HepG2 (cell line): ENCODE measurements at regions not wholly inside any gene's neighbourhood (a gene's known extent, or its start where the extent isn't known, plus 50 kb on each side); places are given as distances from the start of the nearest gene placed in this dataset.

Experiments used
- ASH2L ChIP-seq: fragments of 300-600, 200-600 bp; sonication (generic); IDR thresholded peaks from 2 replicates; pipeline ENCODE4 v1.7.0; 2017; ENCODE audit warnings: low read depth, mild to moderate bottlenecking, moderate library complexity, mixed read lengths, low read length; ENCODE audit not compliant: insufficient read length
- EP300 ChIP-seq, 3 experiments: sonication (generic) in 1 of 3; formaldehyde crosslinking in 1 of 3; IDR thresholded peaks; 2 replicates each; pipeline versions ENCODE4 v1.5.1 to v1.6.1; 2011 to 2020; ENCODE audit warnings: low read depth in 2 of 3, low read length in 2 of 3, borderline replicate concordance in 1 of 3, improper control_type of control experiment in 1 of 3, mild to moderate bottlenecking in 1 of 3, missing genetic modification reagents in 1 of 3, moderate library complexity in 1 of 3
- EZH2 ChIP-seq: conservative IDR thresholded peaks from 2 replicates; pipeline ENCODE4 v1.6.1; 2012; ENCODE audit warnings: mild to moderate bottlenecking, low read depth, low read length, moderate library complexity
- MTF2 ChIP-seq: sonication (generic); formaldehyde crosslinking; IDR thresholded peaks from 2 replicates; pipeline ENCODE4 v1.5.0; 2020; ENCODE audit warnings: missing genetic modification reagents, borderline replicate concordance
- MXI1 ChIP-seq: IDR thresholded peaks from 3 replicates; pipeline ENCODE4 v1.6.1; 2012; ENCODE audit warnings: low read depth, low read length, inconsistent platforms, borderline replicate concordance
- TF ChIP-seq, protein P1 (sequence below), 2 experiments: fragments of 450-650 bp in 1 of 2; sonication (generic) in 1 of 2; formaldehyde crosslinking; IDR thresholded peaks; 2 replicates each; pipeline versions ENCODE4 v1.5.0 to v1.8.0; 2020 to 2022; ENCODE audit warnings: mild to moderate bottlenecking in 1 of 2, missing genetic modification reagents in 1 of 2
- TF ChIP-seq, protein P2 (sequence below), 2 experiments: sonication (generic) in 1 of 2; formaldehyde crosslinking in 1 of 2; IDR thresholded peaks; 2 replicates each; pipeline versions ENCODE4 v1.4.0 to v1.6.1; 2018 to 2020; ENCODE audit warnings: missing genetic modification reagents in 2 of 2, borderline replicate concordance in 1 of 2, low read depth in 1 of 2, mild to moderate bottlenecking in 1 of 2, missing biosample characterization in 1 of 2

DNA sequence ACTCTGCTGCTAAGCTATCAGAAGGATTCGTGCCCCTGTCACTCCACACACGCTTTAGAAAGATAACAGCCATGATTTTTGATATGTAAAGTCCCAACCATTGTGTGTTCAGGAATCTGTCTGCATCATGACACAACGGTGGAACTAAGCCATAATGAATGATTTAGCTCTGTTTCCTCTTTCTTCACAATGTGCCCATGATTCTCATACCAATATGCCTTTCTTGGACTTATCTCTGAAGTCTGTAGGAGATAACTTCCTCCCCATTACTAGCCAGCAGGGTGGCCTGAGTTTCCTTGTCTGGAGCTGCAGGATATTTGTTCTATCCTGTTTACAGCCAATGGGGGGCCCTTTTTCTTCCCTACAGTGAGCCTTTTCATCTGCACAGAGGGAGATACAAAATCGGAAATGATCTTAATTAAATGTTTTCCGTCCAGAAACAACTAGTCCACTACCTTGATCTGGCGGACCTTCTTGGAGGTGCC is 511.7 kb downstream of the USP25 start:
- TF ChIP-seq, protein P1, sequence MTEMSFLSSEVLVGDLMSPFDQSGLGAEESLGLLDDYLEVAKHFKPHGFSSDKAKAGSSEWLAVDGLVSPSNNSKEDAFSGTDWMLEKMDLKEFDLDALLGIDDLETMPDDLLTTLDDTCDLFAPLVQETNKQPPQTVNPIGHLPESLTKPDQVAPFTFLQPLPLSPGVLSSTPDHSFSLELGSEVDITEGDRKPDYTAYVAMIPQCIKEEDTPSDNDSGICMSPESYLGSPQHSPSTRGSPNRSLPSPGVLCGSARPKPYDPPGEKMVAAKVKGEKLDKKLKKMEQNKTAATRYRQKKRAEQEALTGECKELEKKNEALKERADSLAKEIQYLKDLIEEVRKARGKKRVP (CRISPR knock-in tag; IDR thresholded peaks at IDR 0.05), result no peak
- TF ChIP-seq MXI1 (no peak), EZH2 (no peak), EP300 (IDR thresholded peaks at IDR 0.05; ENCODE audit: low read depth in 2 of 2, low read length in 2 of 2) (no peak), EP300 (CRISPR knock-in tag; IDR thresholded peaks at IDR 0.05; ENCODE audit: borderline replicate concordance) (no peak), MTF2 (CRISPR knock-in tag) (no peak), ASH2L (no peak)
- TF ChIP-seq, protein P2, sequence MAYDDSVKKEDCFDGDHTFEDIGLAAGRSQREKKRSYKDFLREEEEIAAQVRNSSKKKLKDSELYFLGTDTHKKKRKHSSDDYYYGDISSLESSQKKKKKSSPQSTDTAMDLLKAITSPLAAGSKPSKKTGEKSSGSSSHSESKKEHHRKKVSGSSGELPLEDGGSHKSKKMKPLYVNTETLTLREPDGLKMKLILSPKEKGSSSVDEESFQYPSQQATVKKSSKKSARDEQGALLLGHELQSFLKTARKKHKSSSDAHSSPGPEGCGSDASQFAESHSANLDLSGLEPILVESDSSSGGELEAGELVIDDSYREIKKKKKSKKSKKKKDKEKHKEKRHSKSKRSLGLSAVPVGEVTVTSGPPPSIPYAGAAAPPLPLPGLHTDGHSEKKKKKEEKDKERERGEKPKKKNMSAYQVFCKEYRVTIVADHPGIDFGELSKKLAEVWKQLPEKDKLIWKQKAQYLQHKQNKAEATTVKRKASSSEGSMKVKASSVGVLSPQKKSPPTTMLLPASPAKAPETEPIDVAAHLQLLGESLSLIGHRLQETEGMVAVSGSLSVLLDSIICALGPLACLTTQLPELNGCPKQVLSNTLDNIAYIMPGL (CRISPR knock-in tag; IDR thresholded peaks at IDR 0.05; ENCODE audit: borderline replicate concordance in 1 of 2, low read depth in 1 of 2), result no peak
